GM19328 (cell line): ENCODE measurements at regions not wholly inside any gene's neighbourhood (a gene's known extent, or its start where the extent isn't known, plus 50 kb on each side); places are given as distances from the start of the nearest gene placed in this dataset.
"Not testable (repeated sequence)": the region's sequence is repeated elsewhere in the genome, so short reads cannot be mapped to it uniquely, and the experiment has no call there.

ENCODE experiments used
- ATAC-seq: cut with Tn5 transposase; IDR thresholded peaks from one replicate; pipeline ENCODE4 v1.9.1; 2021; ENCODE audit warnings: mild to moderate bottlenecking, moderate library complexity; ENCODE audit not compliant: unreplicated experiment

- ATAC-seq = no peak
These were observed 118.8 kb downstream of the SKIDA1 start for GRCh38 chr10:21406595-21407193.

GRCh38 chr10:21405981-21406380, 119.5 kb downstream of the SKIDA1 start:
- ATAC-seq = no peak

- no peak for ATAC-seq
These were observed 122.0 kb downstream of the SKIDA1 start for GRCh38 chr10:21403256-21404015.

GRCh38 chr10:21402606-21403083, 122.8 kb downstream of the SKIDA1 start:
- no peak for ATAC-seq

GRCh38 chr10:21401196-21401595, 124.3 kb downstream of the SKIDA1 start:
- ATAC-seq = no peak

- ATAC-seq = no peak
These were observed 126.0 kb downstream of the SKIDA1 start for GRCh38 chr10:21399392-21400035.

GRCh38 chr10:21398563-21399231, 126.8 kb downstream of the SKIDA1 start:
- no peak for ATAC-seq

GRCh38 chr10:21396889-21397288, 128.6 kb downstream of the SKIDA1 start:
- no peak for ATAC-seq

GRCh38 chr10:21393931-21394330, 131.6 kb downstream of the SKIDA1 start:
- no peak for ATAC-seq

- ATAC-seq = no peak
These were observed 136.9 kb downstream of the SKIDA1 start for GRCh38 chr10:21388589-21388988.

- no peak for ATAC-seq
These were observed 137.6 kb downstream of the SKIDA1 start for GRCh38 chr10:21387868-21388267.

- ATAC-seq = no peak
These were observed 139.4 kb downstream of the SKIDA1 start for GRCh38 chr10:21385996-21386585.

- ATAC-seq = no peak
These were observed 139.9 kb downstream of the SKIDA1 start for GRCh38 chr10:21385536-21385935.

GRCh38 chr10:21379143-21379542, 146.3 kb downstream of the SKIDA1 start:
- ATAC-seq = no peak

GRCh38 chr10:21375274-21375673, 150.2 kb downstream of the SKIDA1 start:
- ATAC-seq = not testable (repeated sequence)

GRCh38 chr10:21373881-21374280, 151.6 kb downstream of the SKIDA1 start:
- ATAC-seq = not testable (repeated sequence)

GRCh38 chr10:21372651-21373410, 152.7 kb downstream of the SKIDA1 start:
- no peak for ATAC-seq

- ATAC-seq = no peak
These were observed 155.8 kb downstream of the SKIDA1 start for GRCh38 chr10:21369697-21370096.

- no peak for ATAC-seq
These were observed 156.6 kb downstream of the SKIDA1 start for GRCh38 chr10:21368728-21369425.
